Kidney epithelial cell (primary cell): ENCODE measurements at regions not wholly inside any gene's neighbourhood (a gene's known extent, or its start where the extent isn't known, plus 50 kb on each side); places are given as distances from the start of the nearest gene placed in this dataset.
A peak's percentile ranks its signal among the peaks of the same experiment; 100 is the strongest.

Source experiments
- DNase-seq: peaks from one replicate; pipeline ENCODE4 v3.0.0-alpha.2; 2010; ENCODE audit warnings: low read depth
- H3K27me3 ChIP-seq: 2 replicates; pipeline ENCODE4 v1.6.0; 2011; ENCODE audit warnings: low read length; ENCODE audit not compliant: control insufficient read depth, insufficient read depth
- H3K36me3 ChIP-seq: 2 replicates; pipeline ENCODE4 v1.5.1; 2011; ENCODE audit warnings: low read length; ENCODE audit not compliant: control insufficient read depth, insufficient read depth
- H3K4me3 ChIP-seq: 2 replicates; pipeline ENCODE4 v1.5.1; 2011; ENCODE audit warnings: low read depth, mild to moderate bottlenecking, control low read depth, low read length
- TF ChIP-seq, protein P1 (sequence below): IDR thresholded peaks from 2 replicates; pipeline ENCODE4 v1.5.1; 2011; ENCODE audit warnings: mild to moderate bottlenecking, moderate library complexity, low read length, control low read depth, inconsistent platforms; ENCODE audit not compliant: insufficient read depth, poor library complexity, severe bottlenecking

DNA sequence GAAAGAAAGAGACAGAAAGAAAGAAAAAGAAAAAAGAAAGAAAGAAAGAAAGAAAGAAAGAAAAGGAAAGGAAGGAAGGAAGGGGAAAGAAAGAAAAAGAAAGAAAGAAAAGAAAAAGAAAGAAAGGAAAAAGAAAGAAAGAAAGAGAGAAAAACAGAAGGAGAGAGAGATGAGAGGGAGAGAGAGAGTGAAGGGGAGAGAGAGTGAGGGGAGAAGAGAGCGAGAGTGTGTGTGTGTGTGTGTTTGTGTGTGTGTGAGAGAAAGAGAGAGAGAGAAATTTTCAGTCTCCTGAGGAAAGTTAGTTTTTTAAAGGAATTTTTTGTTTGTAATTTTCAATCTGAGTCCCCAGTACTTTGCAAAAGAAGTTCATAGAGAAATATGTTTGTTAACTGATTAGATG lies 504.1 kb upstream of the POU3F4 start:
- no peaks in the 10 kb centered on the region for H3K36me3 ChIP-seq
- H3K27me3 ChIP-seq, result no peaks in the 10 kb centered on the region
- H3K4me3 ChIP-seq, result no peak overlapping the region
- no peak for DNase-seq
- TF ChIP-seq, protein P1, sequence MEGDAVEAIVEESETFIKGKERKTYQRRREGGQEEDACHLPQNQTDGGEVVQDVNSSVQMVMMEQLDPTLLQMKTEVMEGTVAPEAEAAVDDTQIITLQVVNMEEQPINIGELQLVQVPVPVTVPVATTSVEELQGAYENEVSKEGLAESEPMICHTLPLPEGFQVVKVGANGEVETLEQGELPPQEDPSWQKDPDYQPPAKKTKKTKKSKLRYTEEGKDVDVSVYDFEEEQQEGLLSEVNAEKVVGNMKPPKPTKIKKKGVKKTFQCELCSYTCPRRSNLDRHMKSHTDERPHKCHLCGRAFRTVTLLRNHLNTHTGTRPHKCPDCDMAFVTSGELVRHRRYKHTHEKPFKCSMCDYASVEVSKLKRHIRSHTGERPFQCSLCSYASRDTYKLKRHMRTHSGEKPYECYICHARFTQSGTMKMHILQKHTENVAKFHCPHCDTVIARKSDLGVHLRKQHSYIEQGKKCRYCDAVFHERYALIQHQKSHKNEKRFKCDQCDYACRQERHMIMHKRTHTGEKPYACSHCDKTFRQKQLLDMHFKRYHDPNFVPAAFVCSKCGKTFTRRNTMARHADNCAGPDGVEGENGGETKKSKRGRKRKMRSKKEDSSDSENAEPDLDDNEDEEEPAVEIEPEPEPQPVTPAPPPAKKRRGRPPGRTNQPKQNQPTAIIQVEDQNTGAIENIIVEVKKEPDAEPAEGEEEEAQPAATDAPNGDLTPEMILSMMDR, result no peak

GRCh38 chrX:83008415-83008814 lies 499.7 kb upstream of the POU3F4 start:
- Histone ChIP-seq H3K36me3 (no peaks in the 10 kb centered on the region), H3K4me3 (no peak overlapping the region), H3K27me3 (no peaks in the 10 kb centered on the region)
- no peak for DNase-seq
- TF ChIP-seq, protein P1, result no peak

DNA sequence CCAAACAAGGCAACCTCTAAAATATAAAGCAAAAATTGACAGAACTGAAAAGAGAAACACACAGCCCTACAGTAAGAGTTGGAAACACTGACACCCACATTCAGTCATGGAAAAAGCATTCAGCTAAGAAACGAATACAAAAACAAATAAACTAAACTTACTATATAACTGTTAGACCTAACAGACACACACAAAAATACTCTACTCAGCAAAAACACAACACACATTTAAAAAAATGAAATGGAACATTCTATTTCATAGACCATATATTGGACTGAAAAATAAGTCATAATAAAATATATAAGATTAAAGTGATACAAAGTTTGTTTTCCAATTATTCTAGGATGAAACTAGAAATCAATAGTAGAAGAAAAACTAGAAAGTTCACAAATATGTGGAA lies 488.8 kb upstream of the POU3F4 start:
- TF ChIP-seq, protein P1, result no peak
- no peaks in the 10 kb centered on the region for H3K27me3 ChIP-seq
- H3K36me3 ChIP-seq, result no peaks in the 10 kb centered on the region
- H3K4me3 ChIP-seq, result no peak overlapping the region
- no peak for DNase-seq

- TF ChIP-seq, protein P1, result no peak
- H3K4me3 ChIP-seq, result no peak overlapping the region
- no peaks in the 10 kb centered on the region for H3K36me3 ChIP-seq
- no peaks in the 10 kb centered on the region for H3K27me3 ChIP-seq
- DNase-seq, result peak; percentile 4
Observed at GRCh38 chrX:83022020-83022419, 486.1 kb upstream of the POU3F4 start.
